Liver (tissue), 8 donors: ENCODE measurements at regions not wholly inside any gene's neighbourhood (a gene's known extent, or its start where the extent isn't known, plus 50 kb on each side); places are given as distances from the start of the nearest gene placed in this dataset.

Source experiments
- DNase-seq: peaks from one replicate; pipeline ENCODE4 v3.0.0-alpha.2; 2017; ENCODE audit warnings: low spot score
- H3K27ac ChIP-seq, 2 donors: one replicate each; pipeline ENCODE4 v1.7.0; 2013; ENCODE audit warnings: inconsistent platforms in 2 of 2, low read length in 2 of 2, control low read depth in 1 of 2, low read depth in 1 of 2, mild to moderate bottlenecking in 1 of 2
- H3K27me3 ChIP-seq, 4 donors: one replicate each; pipeline versions ENCODE4 v1.6.1 to v1.7.0; 2013; ENCODE audit warnings: low read length in 3 of 4, inconsistent platforms in 1 of 4, mild to moderate bottlenecking in 1 of 4, moderate library complexity in 1 of 4; ENCODE audit not compliant: control insufficient read depth in 4 of 4, insufficient read depth in 4 of 4
- H3K36me3 ChIP-seq, 4 donors: one replicate each; pipeline versions ENCODE4 v1.6.1 to v1.7.0; 2013; ENCODE audit warnings: low read length in 3 of 4, mild to moderate bottlenecking in 3 of 4, low read depth in 1 of 4, moderate library complexity in 1 of 4; ENCODE audit not compliant: control insufficient read depth in 4 of 4, insufficient read depth in 3 of 4
- H3K4me1 ChIP-seq, 4 donors: one replicate each; pipeline versions ENCODE4 v1.6.1 to v1.7.0; 2013; ENCODE audit warnings: low read length in 3 of 4, mild to moderate bottlenecking in 3 of 4, moderate library complexity in 1 of 4; ENCODE audit not compliant: control insufficient read depth in 4 of 4, insufficient read depth in 4 of 4
- H3K4me3 ChIP-seq, 3 donors: one replicate each; pipeline versions ENCODE4 v1.6.1 to v1.7.0; 2013; ENCODE audit warnings: low read length in 3 of 3, control low read depth in 1 of 3, low read depth in 1 of 3, mild to moderate bottlenecking in 1 of 3
- H3K9ac ChIP-seq, 2 donors: one replicate each; pipeline ENCODE4 v1.7.0; 2013; ENCODE audit warnings: low read length in 2 of 2, mild to moderate bottlenecking in 2 of 2, moderate library complexity in 2 of 2, control low read depth in 1 of 2, low read depth in 1 of 2
- H3K9me3 ChIP-seq, 4 donors: one replicate each; pipeline versions ENCODE4 v1.6.1 to v1.7.0; 2013; ENCODE audit warnings: low read length in 3 of 4; ENCODE audit not compliant: control insufficient read depth in 4 of 4
- CTCF ChIP-seq: fragments of 150-350 bp; IDR thresholded peaks from 2 replicates; pipeline ENCODE4 v1.5.1; 2017; ENCODE audit warnings: improper control_type of control experiment, low read depth, low read length; ENCODE audit not compliant: missing input control
- HNF4A ChIP-seq, 2 donors: conservative IDR thresholded peaks; 2 replicates each; pipeline ENCODE4 v1.6.1; 2016; ENCODE audit warnings: antibody characterized with exemption in 2 of 2, mild to moderate bottlenecking in 2 of 2
- JUND ChIP-seq, 2 donors: IDR thresholded peaks; 2 replicates each; pipeline ENCODE4 v1.6.1; 2016; ENCODE audit warnings: antibody characterized with exemption in 2 of 2
- MAX ChIP-seq: IDR thresholded peaks from 2 replicates; pipeline ENCODE4 v1.6.1; 2016; ENCODE audit warnings: antibody characterized with exemption
- NR2F2 ChIP-seq: IDR thresholded peaks from 2 replicates; pipeline ENCODE4 v1.6.1; 2016; ENCODE audit warnings: antibody characterized with exemption
- RAD21 ChIP-seq, 2 donors: IDR thresholded peaks; 2 replicates each; pipeline ENCODE4 v1.6.1; 2016; ENCODE audit warnings: antibody characterized with exemption in 2 of 2, mild to moderate bottlenecking in 2 of 2
- REST ChIP-seq: IDR thresholded peaks from 2 replicates; pipeline ENCODE4 v1.6.1; 2016; ENCODE audit warnings: antibody characterized with exemption, mild to moderate bottlenecking
- RXRA ChIP-seq, 2 donors: IDR thresholded peaks; 2 replicates each; pipeline ENCODE4 v1.6.1; 2017 to 2018; ENCODE audit warnings: antibody characterized with exemption in 2 of 2, mild to moderate bottlenecking in 1 of 2
- TAF1 ChIP-seq: conservative IDR thresholded peaks from 2 replicates; pipeline ENCODE4 v1.6.1; 2016; ENCODE audit warnings: antibody characterized with exemption, mild to moderate bottlenecking
- YY1 ChIP-seq: IDR thresholded peaks from 2 replicates; pipeline ENCODE4 v1.6.1; 2016; ENCODE audit warnings: antibody characterized with exemption, mild to moderate bottlenecking
- ZBTB33 ChIP-seq: IDR thresholded peaks from 2 replicates; pipeline ENCODE4 v1.6.1; 2016; ENCODE audit warnings: antibody characterized with exemption
- WGBS: extraction: QIAGEN DNeasy Blood & Tissue Kit; methylation state at CpG from one replicate; pipeline ENCODE4 v1.1.7; 2013; 5-methylcytosine and 5-hydroxymethylcytosine counted together
- donor health status: healthy.
- donor health status: healthy.
- donor health status: healthy.
- donor health status: healthy.
- donor health status: healthy.

- 81% methylated on average over 4 of the region's 4 CpGs for WGBS
- TF ChIP-seq YY1 (no peak), RAD21 (IDR thresholded peaks at IDR 0.05) (no peak), NR2F2 (no peak), HNF4A (conservative IDR thresholded peaks at IDR 0.05) (no peak)
- Histone ChIP-seq H3K9me3 (no peaks in the 10 kb centered on the region), H3K9ac (no peak overlapping the region), H3K27me3 (no peaks in the 10 kb centered on the region), H3K36me3 (no peaks in the 10 kb centered on the region), H3K4me3 (no peak overlapping the region), H3K27ac (no peak overlapping the region), H3K4me1 (no peaks in the 10 kb centered on the region)
- no peak for DNase-seq
Observed at GRCh38 chr12:77489331-77489970, 341.2 kb upstream of the NAV3 start.

GRCh38 chr12:77488041-77488620, 342.6 kb upstream of the NAV3 start:
- H3K9me3 ChIP-seq, result no peaks in the 10 kb centered on the region
- no peaks in the 10 kb centered on the region for H3K36me3 ChIP-seq
- no peak overlapping the region for H3K27ac ChIP-seq
- 80% methylated on average over 2 of the region's 2 CpGs for WGBS
- H3K27me3 ChIP-seq, result no peaks in the 10 kb centered on the region
- H3K4me1 ChIP-seq, result no peaks in the 10 kb centered on the region
- H3K9ac ChIP-seq, result no peak overlapping the region
- no peak for DNase-seq
- TF ChIP-seq CTCF (no peak), ZBTB33 (no peak), JUND (IDR thresholded peaks at IDR 0.05) (no peak)
- no peak overlapping the region for H3K4me3 ChIP-seq

- no peaks in the 10 kb centered on the region for H3K4me1 ChIP-seq
- no peak for TF ChIP-seq TAF1
- TF ChIP-seq YY1, result no peak
- no peak for TF ChIP-seq HNF4A (conservative IDR thresholded peaks at IDR 0.05)
- no peak for TF ChIP-seq RXRA (IDR thresholded peaks at IDR 0.05)
- no peak for TF ChIP-seq MAX
- TF ChIP-seq REST, result no peak
- 70% methylated on average over 1 of the region's 1 CpG for WGBS
Observed at GRCh38 chr12:77486872-77487271, 343.8 kb upstream of the NAV3 start.

More at GRCh38 chr12:77486872-77487271, 343.8 kb upstream of the NAV3 start:
- H3K9ac ChIP-seq, result no peak overlapping the region
- DNase-seq, result no peak
- no peak overlapping the region for H3K27ac ChIP-seq
- no peaks in the 10 kb centered on the region for H3K9me3 ChIP-seq
- no peak overlapping the region for H3K4me3 ChIP-seq
- no peaks in the 10 kb centered on the region for H3K36me3 ChIP-seq
- H3K27me3 ChIP-seq, result no peaks in the 10 kb centered on the region
